ENCODE measurements at regions not wholly inside any gene's neighbourhood (a gene's known extent, or its start where the extent isn't known, plus 50 kb on each side); places are given as distances from the start of the nearest gene placed in this dataset.

DNA sequence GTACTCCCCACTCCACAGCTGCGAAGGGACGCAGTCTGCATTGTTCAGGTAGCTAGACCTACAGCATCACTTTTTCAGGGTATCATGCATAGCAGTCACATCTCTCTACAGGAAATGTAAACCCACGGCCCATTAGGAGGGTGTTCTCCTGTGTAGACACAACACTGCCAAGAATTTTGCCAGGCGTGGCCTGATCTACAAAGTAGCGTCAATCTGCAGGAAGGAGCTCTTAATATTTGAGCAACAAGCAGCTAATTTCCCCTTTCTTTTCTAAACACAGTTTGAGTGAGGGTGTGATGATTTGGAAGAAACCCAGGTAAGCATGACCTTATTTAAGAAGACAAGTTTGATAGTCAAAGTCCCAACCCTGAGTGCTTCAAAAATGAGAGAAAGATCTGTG is 419.0 kb downstream of the GADD45G start:
- H3K4me3 ChIP-seq (ENCODE audit: low read depth, low read length): no peak overlapping the region
- H3K36me3 ChIP-seq: no peaks in the 10 kb centered on the region
- no peak for TF ChIP-seq CTCF (IDR thresholded peaks at IDR 0.05; ENCODE audit: low read depth, low read length)
- H3K27me3 ChIP-seq: no peaks in the 10 kb centered on the region
- no peaks in the 10 kb centered on the region for H3K4me1 ChIP-seq
- DNase-seq: no peak
- no peaks in the 10 kb centered on the region for H3K9me3 ChIP-seq

DNA sequence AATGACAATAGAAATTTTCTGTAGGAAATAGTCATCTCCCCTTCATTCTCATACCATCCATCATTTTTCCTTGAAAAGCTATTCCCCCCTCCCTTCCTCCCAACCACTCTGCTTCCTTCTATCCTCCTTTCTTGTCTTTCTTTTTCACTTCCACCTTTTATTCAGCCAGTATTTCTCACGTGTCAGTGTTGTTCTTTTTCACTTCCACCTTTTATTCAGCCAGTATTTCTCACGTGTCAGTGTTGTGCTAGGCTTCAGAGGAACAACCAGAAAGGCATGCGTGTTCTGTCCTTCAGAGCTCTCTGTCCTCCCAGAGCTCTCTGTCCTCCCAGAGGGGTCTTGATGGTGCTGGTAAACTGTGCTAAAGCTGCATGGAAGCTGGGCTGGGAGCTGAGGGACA is 419.6 kb downstream of the GADD45G start:
- TF ChIP-seq CTCF (IDR thresholded peaks at IDR 0.05; ENCODE audit: low read depth, low read length): no peak
- no peak overlapping the region for H3K4me3 ChIP-seq (ENCODE audit: low read depth, low read length)

DNA sequence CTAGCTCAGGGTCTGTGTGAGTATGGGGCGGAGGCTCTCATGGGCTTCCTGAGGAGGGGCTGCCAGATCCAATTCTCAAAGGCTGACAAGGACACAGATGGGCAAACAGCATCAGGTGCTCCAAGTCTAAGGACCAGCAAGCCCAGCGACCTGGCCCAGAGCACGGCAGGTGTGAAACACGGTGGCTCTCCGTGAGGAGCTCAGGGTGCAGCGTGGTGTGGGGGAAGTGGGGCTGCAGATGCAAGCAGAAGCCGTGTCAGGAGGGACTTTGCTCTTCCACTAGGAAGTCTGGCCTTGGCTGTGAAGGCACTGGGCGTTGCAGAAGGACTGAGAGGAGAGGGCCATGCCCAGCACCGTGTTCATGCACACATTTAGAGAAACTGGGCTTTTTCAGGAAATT is 420.0 kb downstream of the GADD45G start:
- TF ChIP-seq CTCF (IDR thresholded peaks at IDR 0.05; ENCODE audit: low read depth, low read length): no peak
- DNase-seq: no peak
- H3K9me3 ChIP-seq: no peaks in the 10 kb centered on the region
- no peaks in the 10 kb centered on the region for H3K36me3 ChIP-seq
- no peak overlapping the region for H3K4me3 ChIP-seq (ENCODE audit: low read depth, low read length)
- no peaks in the 10 kb centered on the region for H3K27me3 ChIP-seq
- H3K4me1 ChIP-seq: no peaks in the 10 kb centered on the region

More for the DNA sequence above, 419.6 kb downstream of the GADD45G start:
- Histone ChIP-seq H3K27me3 (no peaks in the 10 kb centered on the region), H3K9me3 (no peaks in the 10 kb centered on the region), H3K4me1 (no peaks in the 10 kb centered on the region), H3K36me3 (no peaks in the 10 kb centered on the region)
- no peak for DNase-seq

GRCh38 chr9:90025816-90026215 is 421.0 kb downstream of the GADD45G start:
- no peaks in the 10 kb centered on the region for H3K36me3 ChIP-seq
- TF ChIP-seq CTCF (IDR thresholded peaks at IDR 0.05; ENCODE audit: low read depth, low read length): no peak
- no peak for DNase-seq
- no peak overlapping the region for H3K4me3 ChIP-seq (ENCODE audit: low read depth, low read length)
- H3K9me3 ChIP-seq: no peaks in the 10 kb centered on the region
- H3K27me3 ChIP-seq: no peaks in the 10 kb centered on the region
- no peaks in the 10 kb centered on the region for H3K4me1 ChIP-seq

GRCh38 chr9:90027296-90027790 is 422.5 kb downstream of the GADD45G start:
- TF ChIP-seq CTCF (IDR thresholded peaks at IDR 0.05; ENCODE audit: low read depth, low read length): no peak
- DNase-seq: no peak
- Histone ChIP-seq H3K36me3 (no peaks in the 10 kb centered on the region), H3K4me1 (no peaks in the 10 kb centered on the region), H3K4me3 (ENCODE audit: low read depth, low read length) (no peak overlapping the region), H3K9me3 (no peaks in the 10 kb centered on the region), H3K27me3 (no peaks in the 10 kb centered on the region)

DNA sequence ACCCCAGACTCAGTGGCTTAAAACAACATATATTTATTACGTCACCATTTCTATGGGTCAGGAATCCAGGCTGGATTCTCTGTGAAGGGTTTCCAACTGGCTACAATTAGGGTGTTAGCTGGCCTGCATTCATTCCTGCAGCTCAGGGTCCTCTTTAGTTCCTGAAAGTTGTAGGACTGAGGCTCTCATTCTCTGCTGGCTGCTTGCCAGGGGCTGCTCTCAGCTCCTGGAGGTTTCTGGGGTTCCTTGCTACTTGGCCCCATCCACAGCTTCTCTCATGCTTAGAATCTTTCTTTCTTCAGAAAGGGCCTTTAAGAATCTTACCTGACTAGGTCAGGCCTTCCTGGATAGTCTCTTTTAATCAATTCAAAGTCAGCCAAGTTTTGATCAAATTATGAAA is 424.6 kb downstream of the GADD45G start:
- Histone ChIP-seq H3K9me3 (no peaks in the 10 kb centered on the region), H3K4me1 (no peaks in the 10 kb centered on the region), H3K27me3 (no peaks in the 10 kb centered on the region), H3K36me3 (no peaks in the 10 kb centered on the region), H3K4me3 (ENCODE audit: low read depth, low read length) (no peak overlapping the region)
- TF ChIP-seq CTCF (IDR thresholded peaks at IDR 0.05; ENCODE audit: low read depth, low read length): no peak
- no peak for DNase-seq
